Neural cell (in vitro differentiated cells): ENCODE measurements at regions not wholly inside any gene's neighbourhood (a gene's known extent, or its start where the extent isn't known, plus 50 kb on each side); places are given as distances from the start of the nearest gene placed in this dataset.

Experiments
- EP300 ChIP-seq: fragments of 450-650 bp; conservative IDR thresholded peaks from 2 replicates; pipeline ENCODE4 v1.6.1; 2014; ENCODE audit warnings: antibody characterized with exemption, mild to moderate bottlenecking, moderate library complexity; ENCODE audit not compliant: poor library complexity, severe bottlenecking
- POLR2AphosphoS5 ChIP-seq: IDR thresholded peaks from 2 replicates; pipeline ENCODE4 v1.6.1; 2012
- TF ChIP-seq, protein P1 (sequence below): fragments of 450-650 bp; IDR thresholded peaks from 2 replicates; pipeline ENCODE4 v1.5.1; 2014; ENCODE audit warnings: antibody characterized with exemption, mild to moderate bottlenecking, moderate library complexity; ENCODE audit not compliant: poor library complexity, severe bottlenecking

- TF ChIP-seq, protein P1, sequence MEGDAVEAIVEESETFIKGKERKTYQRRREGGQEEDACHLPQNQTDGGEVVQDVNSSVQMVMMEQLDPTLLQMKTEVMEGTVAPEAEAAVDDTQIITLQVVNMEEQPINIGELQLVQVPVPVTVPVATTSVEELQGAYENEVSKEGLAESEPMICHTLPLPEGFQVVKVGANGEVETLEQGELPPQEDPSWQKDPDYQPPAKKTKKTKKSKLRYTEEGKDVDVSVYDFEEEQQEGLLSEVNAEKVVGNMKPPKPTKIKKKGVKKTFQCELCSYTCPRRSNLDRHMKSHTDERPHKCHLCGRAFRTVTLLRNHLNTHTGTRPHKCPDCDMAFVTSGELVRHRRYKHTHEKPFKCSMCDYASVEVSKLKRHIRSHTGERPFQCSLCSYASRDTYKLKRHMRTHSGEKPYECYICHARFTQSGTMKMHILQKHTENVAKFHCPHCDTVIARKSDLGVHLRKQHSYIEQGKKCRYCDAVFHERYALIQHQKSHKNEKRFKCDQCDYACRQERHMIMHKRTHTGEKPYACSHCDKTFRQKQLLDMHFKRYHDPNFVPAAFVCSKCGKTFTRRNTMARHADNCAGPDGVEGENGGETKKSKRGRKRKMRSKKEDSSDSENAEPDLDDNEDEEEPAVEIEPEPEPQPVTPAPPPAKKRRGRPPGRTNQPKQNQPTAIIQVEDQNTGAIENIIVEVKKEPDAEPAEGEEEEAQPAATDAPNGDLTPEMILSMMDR = no peak
- TF ChIP-seq POLR2AphosphoS5 (no peak), EP300 (no peak)
These were observed 88.1 kb upstream of the TMEM170B start for GRCh38 chr6:11449408-11449807.
